Astrocyte of the spinal cord (primary cell): ENCODE measurements at regions not wholly inside any gene's neighbourhood (a gene's known extent, or its start where the extent isn't known, plus 50 kb on each side); places are given as distances from the start of the nearest gene placed in this dataset.
A peak's percentile ranks its signal among the peaks of the same experiment; 100 is the strongest.

Source experiments
- DNase-seq: peaks from one replicate; pipeline ENCODE4 v3.0.0; 2011; ENCODE audit warnings: low read depth, low spot score
- H3K4me3 ChIP-seq: 2 replicates; pipeline ENCODE4 v1.5.1; 2011; ENCODE audit warnings: low read depth, mild to moderate bottlenecking, low read length, moderate library complexity
- CTCF ChIP-seq: IDR thresholded peaks from 2 replicates; pipeline ENCODE4 v1.5.1; 2012; ENCODE audit warnings: low read depth, mild to moderate bottlenecking, low read length, inconsistent platforms
- in situ Hi-C: cut with HindIII; loops from 2 replicates; pipeline ENCODE4 v1.10.0; 2017; ENCODE audit warnings: low sequenced_read_pairs

GRCh38 chr3:31275583-31275982 is 257.1 kb upstream of the STT3B start:
- in situ Hi-C loops, result no loop called here
- H3K4me3 ChIP-seq, result no peak overlapping the region
- no peak for DNase-seq
- no peak for TF ChIP-seq CTCF

- H3K4me3 ChIP-seq, result no peak overlapping the region
- peak; percentile 51 for DNase-seq
- in situ Hi-C loops, result no loop called here
- no peak for TF ChIP-seq CTCF
Observed at GRCh38 chr3:31277582-31277981, 255.1 kb upstream of the STT3B start.

- no peak for DNase-seq
- no peak overlapping the region for H3K4me3 ChIP-seq
- in situ Hi-C loops, result no loop called here
- no peak for TF ChIP-seq CTCF
Observed at GRCh38 chr3:31278532-31278931, 254.2 kb upstream of the STT3B start.

- no peak overlapping the region for H3K4me3 ChIP-seq
- in situ Hi-C loops, result no loop called here
- no peak for TF ChIP-seq CTCF
- no peak for DNase-seq
Observed at GRCh38 chr3:31284776-31285175, 247.9 kb upstream of the STT3B start.

GRCh38 chr3:31285833-31286486 is 246.8 kb upstream of the STT3B start:
- H3K4me3 ChIP-seq, result no peak overlapping the region
- TF ChIP-seq CTCF, result no peak
- DNase-seq, result peak; percentile 28
- in situ Hi-C loops, result no loop called here

GRCh38 chr3:31288224-31288623 is 244.5 kb upstream of the STT3B start:
- no peak overlapping the region for H3K4me3 ChIP-seq
- in situ Hi-C loops, result no loop called here
- no peak for DNase-seq
- no peak for TF ChIP-seq CTCF
